ENCODE measurements at regions not wholly inside any gene's neighbourhood (a gene's known extent, or its start where the extent isn't known, plus 50 kb on each side); places are given as distances from the start of the nearest gene placed in this dataset.

DNA sequence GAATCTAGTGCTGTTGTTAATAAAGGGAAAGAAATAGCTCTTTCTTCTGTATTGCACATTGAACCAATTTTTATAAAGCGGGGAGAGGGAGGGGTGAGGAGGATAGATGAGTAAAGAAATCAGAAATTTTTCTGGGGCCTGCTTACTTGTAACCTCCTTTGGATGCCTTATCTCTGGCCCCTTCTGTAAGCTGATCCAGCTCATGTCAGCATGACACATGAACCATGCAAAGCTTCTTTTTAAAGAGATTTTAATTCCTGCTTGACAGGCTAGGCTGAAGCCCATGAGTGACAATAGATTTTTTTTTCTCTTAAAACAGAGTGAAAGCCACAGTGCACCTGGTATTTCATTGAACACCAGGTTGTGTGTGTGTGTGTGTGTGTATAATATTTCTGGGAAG lies 325.3 kb downstream of the PRL start:
- DNase-seq: no peak

GRCh38 chr6:21972516-21972915 lies 324.3 kb downstream of the PRL start:
- DNase-seq: no peak

- no peak for DNase-seq
These were observed 319.5 kb downstream of the PRL start for GRCh38 chr6:21977346-21977745.

DNA sequence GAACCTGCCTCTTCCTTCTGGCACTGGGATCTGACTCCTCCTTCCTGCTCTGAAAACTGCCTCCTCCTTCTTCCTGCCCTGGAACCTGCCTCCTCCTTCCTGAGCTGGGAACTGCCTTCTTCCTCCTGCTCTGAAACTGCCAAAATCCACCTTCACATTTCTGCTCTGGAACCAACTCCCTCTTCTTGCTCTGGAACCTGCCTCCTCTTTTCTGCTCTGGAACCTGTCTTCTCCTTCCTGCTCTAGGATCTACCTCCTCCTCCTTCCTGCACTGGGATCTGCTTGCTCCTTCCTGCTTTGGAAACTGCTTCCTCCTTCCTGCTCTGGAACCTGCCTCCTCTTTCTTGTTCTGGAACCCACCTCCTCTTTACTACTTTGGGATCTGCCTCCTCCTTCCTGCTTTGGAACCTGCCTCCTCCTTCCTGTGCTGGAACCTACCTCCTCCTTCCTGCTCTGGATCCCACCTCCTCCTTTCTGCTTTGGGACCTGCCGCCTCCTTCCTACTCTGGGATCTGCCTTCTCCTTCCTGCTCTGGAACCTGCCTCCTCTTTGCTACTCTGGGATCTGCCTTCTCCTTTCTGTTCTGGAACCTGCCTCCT lies 315.5 kb downstream of the PRL start:
- DNase-seq: no peak

GRCh38 chr6:21984135-21984534 lies 312.7 kb downstream of the PRL start:
- DNase-seq: no peak

DNA sequence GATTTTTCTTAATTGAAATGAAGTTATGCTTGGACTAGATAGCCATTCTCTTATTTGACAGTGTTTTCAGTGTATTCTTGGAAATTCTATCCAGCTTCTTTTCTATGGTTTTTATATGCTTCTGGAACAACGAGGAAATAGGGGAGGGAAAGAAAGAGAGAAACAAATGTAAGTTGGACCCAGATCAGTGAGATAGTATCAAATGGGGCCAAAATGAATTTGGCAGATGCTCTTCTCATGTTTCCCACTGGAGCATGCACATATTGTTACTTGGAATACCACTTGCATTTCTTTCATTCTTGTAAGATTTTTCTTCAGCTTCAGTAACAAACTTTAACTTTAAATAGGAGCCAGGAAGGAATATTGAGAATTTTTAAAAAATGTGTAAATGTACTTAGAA lies 312.3 kb downstream of the PRL start:
- no peak for DNase-seq

- no peak for DNase-seq
These were observed 310.9 kb downstream of the PRL start for GRCh38 chr6:21985904-21986303.

DNA sequence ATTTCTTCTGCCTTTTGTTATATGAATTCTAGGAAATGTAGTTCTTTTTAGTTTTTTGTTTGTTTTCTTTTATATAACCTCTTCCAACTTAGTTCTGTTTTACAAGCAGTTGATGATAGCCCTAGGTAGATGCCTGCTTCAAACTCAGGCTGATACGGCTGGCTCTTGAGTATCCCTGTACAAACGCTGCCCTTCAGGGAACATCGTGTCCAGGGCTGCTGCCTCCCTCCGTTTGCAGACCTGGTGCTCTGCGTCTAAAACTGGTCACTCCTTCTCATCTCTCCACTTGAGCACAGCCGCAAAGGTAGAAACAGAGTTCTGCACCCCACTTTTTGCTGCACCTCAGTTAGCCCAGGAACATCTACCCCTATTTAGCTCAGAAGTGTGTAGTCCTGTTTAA lies 310.1 kb downstream of the PRL start:
- no peak for DNase-seq

GRCh38 chr6:21987501-21987957 lies 309.3 kb downstream of the PRL start:
- DNase-seq: no peak

DNA sequence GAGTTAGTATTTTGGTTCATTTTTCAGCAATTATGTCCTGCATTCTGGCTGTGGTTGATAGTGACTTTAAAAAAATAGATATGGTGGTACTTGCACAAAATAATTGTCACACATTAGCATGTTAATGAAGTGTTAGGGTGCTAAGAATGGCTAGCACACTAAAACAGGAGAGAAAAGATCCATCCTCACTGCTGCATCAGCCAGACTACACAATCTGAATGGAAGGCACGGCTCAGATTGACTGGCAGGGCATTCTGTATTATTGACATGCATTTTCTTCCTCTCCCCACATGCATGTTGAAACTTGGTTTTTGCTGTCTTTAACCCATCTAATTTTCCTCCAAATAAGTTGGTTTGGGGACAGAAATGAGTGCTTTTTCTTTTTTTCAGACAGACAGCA lies 306.3 kb downstream of the PRL start:
- no peak for DNase-seq

GRCh38 chr6:21992178-21992967 lies 304.5 kb downstream of the PRL start:
- no peak for DNase-seq

DNA sequence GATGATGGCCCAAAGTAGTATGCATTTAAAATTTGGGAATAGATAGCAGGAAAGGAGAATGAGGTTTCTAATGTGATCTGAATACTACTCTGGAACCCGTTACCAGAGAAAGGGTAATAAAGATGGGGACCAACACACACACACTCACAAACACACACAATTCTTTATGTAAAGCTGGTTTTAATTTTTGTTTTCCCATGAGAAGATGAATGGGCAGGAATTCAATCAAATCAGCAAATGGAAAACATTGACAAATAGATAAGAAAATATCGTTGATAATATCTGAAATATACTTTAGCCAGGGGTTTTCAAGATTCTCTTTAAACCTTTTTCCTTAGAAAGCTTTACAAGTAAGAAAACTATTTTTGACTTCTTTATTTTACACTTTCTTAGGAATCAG lies 303.0 kb downstream of the PRL start:
- no peak for DNase-seq

- DNase-seq: no peak
These were observed 302.0 kb downstream of the PRL start for GRCh38 chr6:21994821-21995220.

GRCh38 chr6:21995318-21995717 lies 301.5 kb downstream of the PRL start:
- no peak for DNase-seq

GRCh38 chr6:21996425-21997118 lies 300.3 kb downstream of the PRL start:
- DNase-seq: no peak

- no peak for DNase-seq
These were observed 299.5 kb downstream of the PRL start for GRCh38 chr6:21997119-21998037.

DNA sequence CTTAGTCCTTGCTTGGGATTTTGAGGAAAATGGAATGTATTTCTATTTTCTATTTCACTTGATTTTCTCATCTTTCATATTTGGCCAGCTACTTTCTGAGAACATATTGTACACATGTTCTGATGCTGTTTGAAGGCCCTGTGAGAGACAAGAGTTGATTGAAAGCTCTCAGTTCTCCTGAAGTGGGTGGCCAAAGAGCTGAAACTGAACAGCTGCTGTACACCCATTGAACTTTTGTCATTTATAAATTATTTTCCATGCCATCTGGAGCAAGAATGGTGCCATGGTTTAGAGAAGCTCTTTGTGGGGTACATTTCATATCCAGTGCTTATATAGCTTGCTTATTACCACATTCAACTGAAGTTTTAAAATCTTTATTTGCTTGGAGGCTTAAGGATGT lies 298.3 kb downstream of the PRL start:
- no peak for DNase-seq

GRCh38 chr6:21999012-21999528 lies 297.8 kb downstream of the PRL start:
- no peak for DNase-seq

DNA sequence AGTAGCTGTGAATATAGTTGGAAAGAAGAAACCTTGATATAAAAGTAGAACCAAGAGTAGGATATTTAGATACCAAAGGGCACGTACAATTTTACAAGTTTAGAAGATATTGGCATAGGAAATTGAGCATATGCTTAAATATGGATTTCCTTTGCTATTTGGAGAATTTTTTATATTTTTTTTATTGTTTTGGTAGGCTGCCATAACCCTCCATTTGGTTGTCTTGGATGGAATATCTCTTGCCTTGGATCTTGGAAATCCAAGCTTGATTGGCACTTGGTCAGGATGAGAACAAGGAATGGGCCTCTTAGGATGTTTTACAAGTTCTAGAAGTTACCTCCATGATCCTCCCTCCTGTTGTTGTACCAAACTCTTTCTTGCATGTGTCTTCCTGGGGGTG lies 297.1 kb downstream of the PRL start:
- DNase-seq: no peak

- no peak for DNase-seq
These were observed 295.3 kb downstream of the PRL start for GRCh38 chr6:22001396-22002027.

- DNase-seq: no peak
These were observed 293.5 kb downstream of the PRL start for GRCh38 chr6:22003287-22003686.

GRCh38 chr6:22006795-22007194 lies 290.0 kb downstream of the PRL start:
- no peak for DNase-seq

Measured in activated effector memory CD4-positive, alpha-beta T cell treated with Interleukin-2 at 50 U/mL for 16 hours (primary cell).